Upper lobe of left lung (tissue), 6 donors: ENCODE measurements at regions not wholly inside any gene's neighbourhood (a gene's known extent, or its start where the extent isn't known, plus 50 kb on each side); places are given as distances from the start of the nearest gene placed in this dataset.

Source experiments
- ATAC-seq, 2 donors: fragments of 200-7000 bp; cut with Tn5 transposase; one replicate each; pipeline ENCODE4 v1.9.1; 2022; ENCODE audit warnings: mild to moderate bottlenecking in 2 of 2, moderate library complexity in 2 of 2; ENCODE audit not compliant: low FRiP score in 2 of 2
- DNase-seq, 2 donors: peaks; one replicate each; pipeline ENCODE4 v3.0.0-alpha.2; 2019 to 2020
- H3K27ac ChIP-seq, 4 donors: fragments of 200-600 bp; sonication (generic); one replicate each; pipeline ENCODE4 v1.5.1; 2016 to 2019
- H3K27me3 ChIP-seq, 4 donors: fragments of 200-600 bp; sonication (generic); one replicate each; pipeline ENCODE4 v1.5.1; 2017 to 2019
- H3K36me3 ChIP-seq, 4 donors: fragments of 200-600 bp; sonication (generic); one replicate each; pipeline ENCODE4 v1.5.1; 2016 to 2019
- H3K4me1 ChIP-seq, 4 donors: fragments of 200-600 bp; sonication (generic); one replicate each; pipeline ENCODE4 v1.5.1; 2018 to 2019
- H3K4me3 ChIP-seq, 4 donors: fragments of 200-600 bp; sonication (generic); one replicate each; pipeline ENCODE4 v1.5.1; 2017 to 2019; ENCODE audit warnings: mild to moderate bottlenecking in 2 of 4, moderate library complexity in 1 of 4
- H3K9me3 ChIP-seq, 4 donors: fragments of 200-600 bp; sonication (generic); one replicate each; pipeline ENCODE4 v1.5.1; 2018 to 2019
- CTCF ChIP-seq, 6 experiments: fragments of 450-650 bp in 4 of 6; fragments of 200-600 bp in 2 of 6; sonication (generic) in 2 of 6; IDR thresholded peaks; one replicate each; pipeline ENCODE4 v1.5.1; 2016 to 2019; ENCODE audit warnings: antibody characterized with exemption in 6 of 6
- EP300 ChIP-seq, 4 donors: sonication (generic); formaldehyde crosslinking; IDR thresholded peaks; one replicate each; pipeline ENCODE4 v1.5.1; 2017; ENCODE audit warnings: antibody characterized with exemption in 4 of 4, control low read depth in 2 of 4
- POLR2A ChIP-seq, 4 donors: fragments of 450-650 bp; IDR thresholded peaks; one replicate each; pipeline ENCODE4 v1.5.1; 2016 to 2017; ENCODE audit warnings: antibody characterized with exemption in 4 of 4, mild to moderate bottlenecking in 2 of 4
- POLR2AphosphoS5 ChIP-seq, 2 donors: sonication (generic); formaldehyde crosslinking; IDR thresholded peaks; one replicate each; pipeline ENCODE4 v1.5.1; 2017; ENCODE audit warnings: antibody characterized with exemption in 2 of 2
- WGBS, 2 donors: methylation state at CpG; one replicate each; pipeline ENCODE4 v1.1.5; 2017 to 2018; 5-methylcytosine and 5-hydroxymethylcytosine counted together
- small RNA-seq, 4 donors: library from RNA; depleted of rRNA; stranded (forward); fragments of <200 nt; gene quantifications; one replicate each; pipeline ENCODE3, GENCODE V24; 2016
- donor health status: DM: no; HTN: no; CAD: no; lungs with moderate emphysema.
- donor health status: DM: no; HTN: yes; CAD: no; lungs with severe emphysema.

- no peak for ATAC-seq
- DNase-seq: no peak
- no peak for TF ChIP-seq EP300 (IDR thresholded peaks at IDR 0.05)
- TF ChIP-seq POLR2A (IDR thresholded peaks at IDR 0.05): no peak
- no peak for TF ChIP-seq CTCF (IDR thresholded peaks at IDR 0.05)
- TF ChIP-seq POLR2AphosphoS5 (IDR thresholded peaks at IDR 0.05): no peak
- Histone ChIP-seq H3K27me3 (no peaks in the 10 kb centered on the region), H3K9me3 (no peaks in the 10 kb centered on the region), H3K4me1 (no peaks in the 10 kb centered on the region), H3K27ac (no peak overlapping the region), H3K4me3 (no peak overlapping the region), H3K36me3 (no peaks in the 10 kb centered on the region)
- WGBS, 2 donors: 0 to 42% methylated on average over 1 to 3 of the region's 3 CpGs
Observed at GRCh38 chrX:150312931-150313330, 50.2 kb upstream of the MAMLD1 start.

Small RNA genes in the stretch of these regions (small RNA-seq; reads per million reads assigned to genes)
- gene MIR2114: 0 to 0.22 (median 0) reads per million in 4 donors
